Type B pancreatic cell (in vitro differentiated cells): ENCODE measurements at regions not wholly inside any gene's neighbourhood (a gene's known extent, or its start where the extent isn't known, plus 50 kb on each side); places are given as distances from the start of the nearest gene placed in this dataset.
"Not testable (repeated sequence)": the region's sequence is repeated elsewhere in the genome, so short reads cannot be mapped to it uniquely, and the experiment has no call there.

Source experiments
- DNase-seq: peaks from one replicate; pipeline ENCODE4 v3.0.0; 2021; ENCODE audit warnings: mixed read lengths; ENCODE audit not compliant: unreplicated experiment; ENCODE audit errors: extremely low spot score
- H3K27ac Mint-ChIP-seq: 2 replicates; pipeline ENCODE4 v1.8.0; 2021; ENCODE audit warnings: mild to moderate bottlenecking, mixed read lengths
- H3K27me3 Mint-ChIP-seq: 2 replicates; pipeline ENCODE4 v1.8.0; 2021; ENCODE audit warnings: mixed read lengths
- H3K36me3 Mint-ChIP-seq: 2 replicates; pipeline ENCODE4 v1.8.0; 2021; ENCODE audit warnings: mixed read lengths
- H3K4me1 Mint-ChIP-seq: one replicate; pipeline ENCODE4 v1.8.0; 2021; ENCODE audit warnings: mixed read lengths; ENCODE audit not compliant: unreplicated experiment
- H3K4me3 Mint-ChIP-seq: 2 replicates; pipeline ENCODE4 v1.8.0; 2021; ENCODE audit warnings: mild to moderate bottlenecking, mixed read lengths
- H3K9me3 Mint-ChIP-seq: 2 replicates; pipeline ENCODE4 v1.8.0; 2021; ENCODE audit warnings: mixed read lengths
- TF ChIP-seq, protein P1 (sequence below): fragments of 200-600 bp; sonication (generic); conservative IDR thresholded peaks from 2 replicates; pipeline ENCODE4 v1.5.0; 2021; ENCODE audit warnings: antibody characterized with exemption, mild to moderate bottlenecking

- Mint-ChIP-seq H3K27me3 (peaks cover 26% of the 10 kb centered on the region), H3K27ac (no peak overlapping the region), H3K4me3 (no peak overlapping the region), H3K36me3 (no peaks in the 10 kb centered on the region), H3K9me3 (no peaks in the 10 kb centered on the region), H3K4me1 (no peaks in the 10 kb centered on the region)
- TF ChIP-seq, protein P1, sequence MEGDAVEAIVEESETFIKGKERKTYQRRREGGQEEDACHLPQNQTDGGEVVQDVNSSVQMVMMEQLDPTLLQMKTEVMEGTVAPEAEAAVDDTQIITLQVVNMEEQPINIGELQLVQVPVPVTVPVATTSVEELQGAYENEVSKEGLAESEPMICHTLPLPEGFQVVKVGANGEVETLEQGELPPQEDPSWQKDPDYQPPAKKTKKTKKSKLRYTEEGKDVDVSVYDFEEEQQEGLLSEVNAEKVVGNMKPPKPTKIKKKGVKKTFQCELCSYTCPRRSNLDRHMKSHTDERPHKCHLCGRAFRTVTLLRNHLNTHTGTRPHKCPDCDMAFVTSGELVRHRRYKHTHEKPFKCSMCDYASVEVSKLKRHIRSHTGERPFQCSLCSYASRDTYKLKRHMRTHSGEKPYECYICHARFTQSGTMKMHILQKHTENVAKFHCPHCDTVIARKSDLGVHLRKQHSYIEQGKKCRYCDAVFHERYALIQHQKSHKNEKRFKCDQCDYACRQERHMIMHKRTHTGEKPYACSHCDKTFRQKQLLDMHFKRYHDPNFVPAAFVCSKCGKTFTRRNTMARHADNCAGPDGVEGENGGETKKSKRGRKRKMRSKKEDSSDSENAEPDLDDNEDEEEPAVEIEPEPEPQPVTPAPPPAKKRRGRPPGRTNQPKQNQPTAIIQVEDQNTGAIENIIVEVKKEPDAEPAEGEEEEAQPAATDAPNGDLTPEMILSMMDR = no peak
- no peak for DNase-seq
Observed at GRCh38 chr10:63841761-63842160, 320.6 kb downstream of the REEP3 start.

GRCh38 chr10:63843107-63843506, 321.9 kb downstream of the REEP3 start:
- Mint-ChIP-seq H3K4me1 (no peaks in the 10 kb centered on the region), H3K27ac (no peak overlapping the region), H3K9me3 (peaks cover 4% of the 10 kb centered on the region), H3K36me3 (no peaks in the 10 kb centered on the region), H3K4me3 (no peak overlapping the region), H3K27me3 (peaks cover 30% of the 10 kb centered on the region)
- no peak for DNase-seq
- TF ChIP-seq, protein P1 = no peak

DNA sequence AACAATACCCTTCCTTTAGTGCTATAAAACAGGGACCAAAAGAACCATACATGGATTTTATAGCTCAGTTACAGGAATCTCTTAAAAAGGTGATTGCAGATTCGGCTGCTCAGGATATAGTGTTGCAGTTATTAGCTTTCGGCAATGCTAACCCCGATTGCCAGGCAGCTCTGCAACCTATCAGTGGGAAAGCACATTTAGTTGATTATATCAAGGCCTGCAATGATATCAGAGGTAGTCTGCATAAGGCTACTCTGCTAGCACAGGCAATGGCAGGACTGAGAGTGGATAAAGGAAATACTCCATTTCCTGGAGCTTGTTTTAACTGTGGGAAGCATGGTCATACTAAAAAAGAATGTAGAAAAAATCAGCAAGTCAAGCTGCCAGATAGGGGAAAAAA, 327.7 kb downstream of the REEP3 start:
- not testable (repeated sequence) for H3K27me3 Mint-ChIP-seq, DNase-seq, H3K36me3 Mint-ChIP-seq, H3K4me3 Mint-ChIP-seq, H3K9me3 Mint-ChIP-seq, H3K4me1 Mint-ChIP-seq, H3K27ac Mint-ChIP-seq

DNA sequence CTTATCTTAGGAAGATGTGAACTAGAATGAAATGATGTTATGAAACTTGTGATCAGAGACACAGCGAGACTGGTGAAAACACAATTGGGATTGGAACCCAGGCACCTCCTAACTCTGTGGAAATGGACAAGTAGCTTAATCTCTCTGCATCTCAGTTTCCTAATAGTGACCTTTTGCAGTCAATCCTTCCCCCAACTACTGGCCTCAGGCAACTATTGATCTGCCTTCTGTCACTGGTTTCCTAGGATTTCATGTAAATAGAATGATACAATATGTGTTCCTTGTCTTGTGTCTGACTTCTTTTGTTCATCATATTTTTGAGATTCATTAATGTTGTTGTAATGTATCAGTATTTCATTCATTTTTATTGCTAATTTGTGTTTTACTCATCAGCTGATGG, 341.7 kb downstream of the REEP3 start:
- H3K36me3 Mint-ChIP-seq = no peaks in the 10 kb centered on the region
- no peak for DNase-seq
- no peak overlapping the region for H3K4me3 Mint-ChIP-seq
- H3K27ac Mint-ChIP-seq = no peak overlapping the region
- H3K9me3 Mint-ChIP-seq = peaks cover 2% of the 10 kb centered on the region
- peaks cover 3% of the 10 kb centered on the region for H3K4me1 Mint-ChIP-seq
- TF ChIP-seq, protein P1 = no peak
- H3K27me3 Mint-ChIP-seq = peaks cover 39% of the 10 kb centered on the region

GRCh38 chr10:63865210-63865609, 344.0 kb downstream of the REEP3 start:
- H3K4me3 Mint-ChIP-seq = no peak overlapping the region
- H3K36me3 Mint-ChIP-seq = no peaks in the 10 kb centered on the region
- peaks cover 39% of the 10 kb centered on the region for H3K27me3 Mint-ChIP-seq
- DNase-seq = no peak
- TF ChIP-seq, protein P1 = no peak
- no peak overlapping the region for H3K27ac Mint-ChIP-seq
- H3K9me3 Mint-ChIP-seq = no peaks in the 10 kb centered on the region
- peaks cover 3% of the 10 kb centered on the region for H3K4me1 Mint-ChIP-seq

GRCh38 chr10:63866075-63866746, 345.0 kb downstream of the REEP3 start:
- H3K27ac Mint-ChIP-seq = no peak overlapping the region
- H3K4me1 Mint-ChIP-seq = peaks cover 3% of the 10 kb centered on the region
- TF ChIP-seq, protein P1 = peak; percentile 90
- peak; percentile 79 for DNase-seq
- peak overlapping the region; percentile 38 for H3K4me3 Mint-ChIP-seq
- no peaks in the 10 kb centered on the region for H3K9me3 Mint-ChIP-seq
- no peaks in the 10 kb centered on the region for H3K36me3 Mint-ChIP-seq
- peaks cover 39% of the 10 kb centered on the region for H3K27me3 Mint-ChIP-seq
